ENCODE measurements at regions not wholly inside any gene's neighbourhood (a gene's known extent, or its start where the extent isn't known, plus 50 kb on each side); places are given as distances from the start of the nearest gene placed in this dataset.

- Mint-ChIP-seq H3K9me3 (no peaks in the 10 kb centered on the region), H3K4me1 (peaks cover 45% of the 10 kb centered on the region), H3K36me3 (ENCODE audit: low read depth) (no peaks in the 10 kb centered on the region), H3K27me3 (ENCODE audit: low read depth) (peaks cover 3% of the 10 kb centered on the region), H3K4me3 (no peak overlapping the region), H3K27ac (peak overlapping the region; percentile 53 to 79 (median 63))
- no peak for TF ChIP-seq CTCF (IDR thresholded peaks at IDR 0.05; ENCODE audit: unreplicated experiment in 3 of 3)
These were observed 112.2 kb downstream of the DISP1 start for GRCh38 chr1:222927031-222927430.

- peaks cover 51% of the 10 kb centered on the region for H3K4me1 Mint-ChIP-seq
These were observed 113.4 kb downstream of the DISP1 start for GRCh38 chr1:222928212-222928611.

GRCh38 chr1:222930070-222930469, 115.2 kb downstream of the DISP1 start:
- H3K4me1 Mint-ChIP-seq: peaks cover 51% of the 10 kb centered on the region
- H3K4me3 Mint-ChIP-seq: peak overlapping the region; percentile 55 to 73 (median 73)
- peaks cover 3% of the 10 kb centered on the region for H3K27me3 Mint-ChIP-seq (ENCODE audit: low read depth)
- no peaks in the 10 kb centered on the region for H3K36me3 Mint-ChIP-seq (ENCODE audit: low read depth)
- peak overlapping the region; percentile 75 to 91 (median 81) for H3K27ac Mint-ChIP-seq
- TF ChIP-seq CTCF (IDR thresholded peaks at IDR 0.05; ENCODE audit: unreplicated experiment in 3 of 3): no peak
- no peaks in the 10 kb centered on the region for H3K9me3 Mint-ChIP-seq

More at GRCh38 chr1:222928212-222928611, 113.4 kb downstream of the DISP1 start:
- peak overlapping the region; percentile 73 to 80 (median 79) for H3K4me3 Mint-ChIP-seq
- H3K9me3 Mint-ChIP-seq: no peaks in the 10 kb centered on the region
- peak overlapping the region; percentile 70 to 81 (median 79) for H3K27ac Mint-ChIP-seq
- no peaks in the 10 kb centered on the region for H3K36me3 Mint-ChIP-seq (ENCODE audit: low read depth)
- H3K27me3 Mint-ChIP-seq (ENCODE audit: low read depth): peaks cover 3% of the 10 kb centered on the region
- TF ChIP-seq CTCF (IDR thresholded peaks at IDR 0.05; ENCODE audit: unreplicated experiment in 3 of 3): no peak

GRCh38 chr1:222931023-222931422, 116.2 kb downstream of the DISP1 start:
- no peak for TF ChIP-seq CTCF (IDR thresholded peaks at IDR 0.05; ENCODE audit: unreplicated experiment in 3 of 3)
- peak overlapping the region; percentile 45 to 59 (median 57) for H3K4me3 Mint-ChIP-seq
- no peaks in the 10 kb centered on the region for H3K9me3 Mint-ChIP-seq
- H3K27me3 Mint-ChIP-seq (ENCODE audit: low read depth): peaks cover 3% of the 10 kb centered on the region
- peaks cover 47% of the 10 kb centered on the region for H3K4me1 Mint-ChIP-seq
- H3K36me3 Mint-ChIP-seq (ENCODE audit: low read depth): no peaks in the 10 kb centered on the region
- H3K27ac Mint-ChIP-seq: peak overlapping the region; percentile 75 to 91 (median 81)

GRCh38 chr1:222933273-222933672, 118.4 kb downstream of the DISP1 start:
- Mint-ChIP-seq H3K27ac (no peak overlapping the region), H3K27me3 (ENCODE audit: low read depth) (peaks cover under 1% of the 10 kb centered on the region), H3K9me3 (no peaks in the 10 kb centered on the region), H3K4me1 (peaks cover 35% of the 10 kb centered on the region), H3K4me3 (no peak overlapping the region), H3K36me3 (ENCODE audit: low read depth) (peaks cover 3% of the 10 kb centered on the region)
- no peak for TF ChIP-seq CTCF (IDR thresholded peaks at IDR 0.05; ENCODE audit: unreplicated experiment in 3 of 3)

- Mint-ChIP-seq H3K9me3 (no peaks in the 10 kb centered on the region), H3K4me1 (peaks cover 22% of the 10 kb centered on the region), H3K27ac (no peak overlapping the region), H3K36me3 (ENCODE audit: low read depth) (peaks cover 8% of the 10 kb centered on the region), H3K27me3 (ENCODE audit: low read depth) (no peaks in the 10 kb centered on the region), H3K4me3 (no peak overlapping the region)
- no peak for TF ChIP-seq CTCF (IDR thresholded peaks at IDR 0.05; ENCODE audit: unreplicated experiment in 3 of 3)
These were observed 120.5 kb downstream of the DISP1 start for GRCh38 chr1:222935239-222935900.

Data from nephron (organoid).